Fibroblast of the aortic adventitia (primary cell): ENCODE measurements at regions not wholly inside any gene's neighbourhood (a gene's known extent, or its start where the extent isn't known, plus 50 kb on each side); places are given as distances from the start of the nearest gene placed in this dataset.
A peak's percentile ranks its signal among the peaks of the same experiment; 100 is the strongest.

Experiments
- DNase-seq: peaks from one replicate; pipeline ENCODE4 v3.0.0-alpha.2; 2010; ENCODE audit warnings: low read depth
- H3K4me3 ChIP-seq: 2 replicates; pipeline ENCODE4 v1.5.1; 2011; ENCODE audit warnings: low read depth, mild to moderate bottlenecking, control low read depth, low read length, moderate library complexity
- CTCF ChIP-seq: IDR thresholded peaks from 2 replicates; pipeline ENCODE4 v1.5.1; 2011; ENCODE audit warnings: mild to moderate bottlenecking, low read length, control low read depth, inconsistent platforms; ENCODE audit not compliant: insufficient read depth

- no peak overlapping the region for H3K4me3 ChIP-seq
- DNase-seq = no peak
- TF ChIP-seq CTCF = no peak
Observed at GRCh38 chr3:10582733-10583132, 77.3 kb upstream of the ATP2B2 start.

- no peak overlapping the region for H3K4me3 ChIP-seq
- no peak for TF ChIP-seq CTCF
- DNase-seq = no peak
Observed at GRCh38 chr3:10583798-10584708, 78.7 kb upstream of the ATP2B2 start.

- no peak for DNase-seq
- TF ChIP-seq CTCF = no peak
- no peak overlapping the region for H3K4me3 ChIP-seq
Observed at GRCh38 chr3:10585945-10586344, 80.6 kb upstream of the ATP2B2 start.

GRCh38 chr3:10594915-10595314 is 89.5 kb upstream of the ATP2B2 start:
- TF ChIP-seq CTCF = no peak
- peak; percentile 46 for DNase-seq
- H3K4me3 ChIP-seq = no peak overlapping the region

- no peak overlapping the region for H3K4me3 ChIP-seq
- no peak for TF ChIP-seq CTCF
- no peak for DNase-seq
Observed at GRCh38 chr3:10596746-10597448, 91.5 kb upstream of the ATP2B2 start.

- TF ChIP-seq CTCF = no peak
- no peak overlapping the region for H3K4me3 ChIP-seq
- no peak for DNase-seq
Observed at GRCh38 chr3:10597733-10598132, 92.3 kb upstream of the ATP2B2 start.
